GDM1 (cell line): ENCODE measurements at regions not wholly inside any gene's neighbourhood (a gene's known extent, or its start where the extent isn't known, plus 50 kb on each side); places are given as distances from the start of the nearest gene placed in this dataset.

Experiments used
- DNase-seq: peaks from one replicate; lab custom pipeline; 2025; lab: John Stamatoyannopoulos, UW

DNA sequence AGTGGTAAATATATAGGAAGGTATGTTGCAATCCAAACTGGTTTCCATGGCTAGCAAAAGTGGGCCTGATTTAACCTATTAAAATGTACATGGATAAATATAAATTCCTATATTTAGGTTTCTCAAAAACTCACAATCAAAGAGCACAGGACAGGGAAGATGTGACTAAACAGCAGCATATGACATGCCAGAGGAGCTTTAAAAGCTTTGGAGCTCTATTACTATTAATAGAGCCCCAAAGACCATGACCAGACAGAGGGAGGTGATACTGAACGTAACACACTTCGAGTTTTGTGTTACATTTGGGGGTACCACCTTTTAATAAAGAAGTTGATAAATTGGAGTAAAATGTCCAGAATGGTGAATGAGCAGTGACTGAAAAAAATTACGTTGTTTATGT lies 179.5 kb upstream of the SLC14A2 start:
- DNase-seq, result no peak

DNA sequence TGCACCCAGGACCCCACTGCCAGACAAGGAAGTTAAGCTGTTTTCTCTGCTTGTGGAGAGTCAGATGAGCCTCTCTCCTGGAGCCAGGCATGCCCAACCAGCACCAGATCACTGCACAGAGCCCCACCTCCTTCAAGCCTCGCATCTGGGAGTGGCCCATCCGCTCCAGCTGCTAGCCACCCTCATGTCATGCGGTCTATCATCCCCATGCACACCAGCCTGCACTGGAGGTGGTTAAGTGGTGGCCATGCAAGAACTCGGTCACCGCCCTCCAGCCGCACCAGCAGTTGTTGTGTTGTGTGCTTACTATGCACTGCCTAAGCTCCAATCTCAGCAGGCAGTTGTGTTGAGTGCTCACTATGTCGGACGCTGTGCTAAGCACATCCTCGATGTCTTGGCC lies 177.9 kb upstream of the SLC14A2 start:
- DNase-seq, result no peak

DNA sequence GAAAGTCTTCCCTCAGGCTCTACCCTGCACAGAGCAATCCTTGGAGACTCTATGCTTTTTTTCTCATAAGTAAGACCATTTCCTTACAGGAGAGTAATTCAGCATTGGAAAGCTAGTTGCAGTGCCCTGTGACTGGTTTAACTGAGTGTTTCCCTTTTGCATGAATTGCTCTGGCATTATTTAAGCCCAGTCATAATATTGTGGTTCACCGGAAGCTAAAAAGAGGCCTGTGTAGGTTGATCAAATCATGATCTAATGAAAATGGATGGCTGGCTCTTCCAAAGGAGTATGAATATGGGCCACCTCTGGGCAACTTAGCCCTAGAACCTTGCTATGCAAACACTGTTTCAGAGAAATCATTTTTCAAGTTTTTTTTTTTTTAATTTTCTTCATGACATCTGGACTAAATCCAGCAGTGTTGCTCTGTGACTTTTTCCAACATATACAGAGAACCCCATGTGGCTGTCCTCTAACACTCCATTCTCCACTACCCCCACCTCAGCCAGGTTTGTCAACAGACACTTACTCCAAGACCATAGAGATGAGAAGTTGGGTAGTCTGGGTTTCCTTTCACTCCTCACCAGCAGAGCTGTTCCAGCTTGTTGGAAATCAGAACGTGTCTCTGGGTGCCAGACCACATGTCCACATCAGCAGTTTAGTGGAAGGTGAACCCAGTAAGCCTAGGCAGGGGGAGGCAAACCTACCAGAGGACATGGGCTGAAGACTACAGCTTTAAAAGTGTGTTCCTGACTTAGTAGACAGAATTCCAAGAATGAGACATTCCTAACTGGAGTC lies 175.2 kb upstream of the SLC14A2 start:
- no peak for DNase-seq

DNA sequence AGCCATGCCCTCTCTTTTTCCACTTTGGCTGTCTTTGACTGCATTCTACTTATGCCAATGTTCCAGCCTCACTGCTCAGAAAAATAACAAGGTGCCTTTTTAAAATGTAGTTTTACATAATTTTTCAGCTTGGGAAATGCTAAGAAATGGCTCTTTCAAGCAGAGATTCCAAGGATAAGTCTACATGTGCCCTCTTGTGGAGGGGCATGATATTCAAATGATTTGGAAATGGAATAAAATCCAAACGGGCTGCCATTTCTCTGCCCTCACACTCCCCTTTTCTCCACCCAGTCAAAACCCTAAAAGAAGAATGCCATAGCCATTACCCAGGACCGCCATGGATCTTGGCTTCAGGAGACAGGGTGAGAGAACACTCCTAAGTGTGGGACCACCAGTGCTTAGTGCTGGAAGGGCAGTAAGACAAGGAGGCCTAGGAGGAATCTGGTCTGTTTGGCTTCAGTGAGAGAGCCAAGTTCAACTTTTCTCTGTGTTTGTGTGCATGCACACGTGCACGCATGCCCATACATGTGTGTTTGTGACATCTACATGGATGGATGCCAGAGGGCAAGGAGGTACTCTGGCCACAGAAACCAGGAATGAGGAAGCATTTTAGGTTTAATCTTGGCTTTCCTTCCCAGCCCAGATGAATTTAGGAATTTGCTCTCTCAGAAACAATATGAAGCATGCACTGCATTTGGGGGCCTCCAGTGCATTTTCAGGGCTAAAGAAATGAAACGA lies 174.0 kb upstream of the SLC14A2 start:
- DNase-seq, result no peak

DNA sequence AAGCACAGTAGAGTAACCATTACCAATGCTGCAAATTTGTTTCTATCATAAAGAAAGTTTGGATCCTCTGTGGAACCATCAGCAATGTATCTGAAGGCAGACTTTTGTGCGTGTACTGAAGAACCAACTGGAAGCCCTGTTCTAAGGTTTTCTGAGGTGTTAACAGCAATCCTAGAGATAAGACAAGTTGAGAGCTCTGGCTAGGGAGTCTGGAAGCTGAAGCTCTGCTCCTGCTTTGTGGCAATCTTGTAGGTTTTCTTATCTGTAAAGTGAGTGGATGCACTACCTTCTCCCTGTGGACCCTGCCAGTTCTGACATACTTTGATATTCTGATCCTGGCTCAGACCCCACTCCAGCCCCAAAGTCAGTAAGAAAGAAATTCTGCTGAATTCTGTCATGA lies 171.2 kb upstream of the SLC14A2 start:
- DNase-seq, result no peak

DNA sequence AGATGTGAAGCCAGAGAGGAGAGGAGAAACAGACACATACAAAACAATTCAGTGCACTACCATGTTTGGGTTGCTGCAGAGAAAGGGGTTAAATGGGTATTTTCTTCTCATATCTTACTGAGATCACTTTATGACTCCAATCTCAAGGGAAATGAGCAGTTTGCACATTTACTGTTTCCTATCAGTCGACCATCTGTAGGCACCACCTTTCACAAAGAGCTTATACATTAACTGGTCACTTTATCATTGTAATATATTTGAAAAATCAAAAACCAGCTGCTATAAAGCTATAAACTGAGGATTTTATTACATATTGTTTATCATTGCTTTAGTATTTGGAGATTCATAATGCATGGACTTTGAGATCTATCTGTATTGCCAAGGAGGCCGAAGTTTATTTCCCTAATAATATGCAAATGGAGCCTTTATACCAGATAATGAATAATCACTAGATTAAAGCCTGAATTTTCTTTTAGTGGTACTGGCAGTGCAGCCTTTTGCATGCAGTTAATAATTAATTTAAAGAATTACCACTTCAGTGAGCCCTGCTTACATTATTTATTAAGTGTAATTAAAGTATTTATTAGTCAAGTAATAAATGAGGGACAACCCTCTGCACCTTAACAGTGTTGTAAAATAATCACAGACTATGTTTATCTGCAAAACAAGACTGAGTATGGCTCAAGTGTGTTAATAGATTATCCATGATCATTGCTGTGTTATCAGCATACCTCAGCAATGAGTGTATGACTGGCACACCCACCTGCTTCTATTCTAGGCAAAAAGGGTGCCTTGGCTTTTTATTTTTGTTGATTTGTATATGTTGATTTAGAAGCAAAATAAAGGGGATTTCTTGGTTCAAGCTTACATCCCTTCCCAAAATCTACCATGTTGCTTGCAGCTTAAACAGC lies 167.7 kb upstream of the SLC14A2 start:
- DNase-seq, result no peak

DNA sequence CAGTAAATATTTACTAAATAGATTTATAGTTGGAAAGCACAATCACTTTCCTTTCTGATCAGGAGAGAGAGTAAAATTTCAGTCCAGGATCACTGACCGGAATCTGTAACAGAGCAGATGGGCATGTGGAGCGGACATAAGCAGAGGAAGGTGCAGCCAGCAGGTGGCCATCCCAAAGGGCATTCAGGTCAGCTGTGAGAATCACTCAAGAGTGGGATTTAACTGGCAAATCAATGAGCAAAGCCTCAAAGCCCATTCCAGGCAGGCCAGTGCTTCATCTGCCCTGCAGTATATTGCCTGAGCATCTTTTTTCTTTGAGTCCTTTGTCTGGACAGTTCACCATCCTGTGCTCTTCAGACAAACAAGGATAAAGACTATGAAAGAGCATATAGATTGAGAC lies 166.4 kb upstream of the SLC14A2 start:
- DNase-seq, result no peak

DNA sequence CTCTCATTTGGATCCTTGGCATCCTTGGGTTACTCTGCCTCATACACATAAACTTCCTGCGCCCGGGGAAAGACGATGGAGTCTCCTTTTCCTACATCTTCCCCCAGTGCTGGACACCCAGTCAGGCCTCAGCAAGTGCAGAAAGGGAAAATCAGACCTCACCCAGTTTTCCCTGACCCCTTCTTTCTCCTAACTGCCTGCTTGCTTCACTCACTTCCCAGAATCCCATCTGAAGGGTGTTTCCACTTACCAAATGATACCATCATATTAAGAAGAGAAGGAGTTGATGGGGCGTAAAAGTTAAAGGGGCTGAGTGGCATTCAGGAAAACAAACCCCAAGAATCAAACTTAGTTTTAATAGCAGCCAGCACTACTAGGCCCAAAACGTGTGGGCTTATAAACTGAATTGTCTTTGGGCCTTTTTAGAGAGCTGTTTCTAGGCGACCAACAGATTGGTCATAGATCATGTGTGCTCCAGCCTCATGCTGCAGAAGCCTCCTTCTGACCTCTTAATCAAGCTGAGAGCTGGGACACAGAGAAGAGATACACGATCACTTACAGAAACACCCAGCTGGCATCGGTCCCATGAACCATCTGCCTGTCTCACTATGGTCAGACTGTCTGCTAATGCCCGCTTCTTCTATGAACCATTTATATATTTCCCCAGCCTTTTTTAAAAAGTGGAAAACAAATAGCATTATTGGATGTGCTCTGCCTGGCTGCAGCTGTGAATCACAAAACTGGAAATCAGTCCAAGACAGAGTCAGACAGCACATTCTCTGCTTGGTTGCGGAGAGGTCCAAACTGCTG lies 165.7 kb upstream of the SLC14A2 start:
- no peak for DNase-seq

DNA sequence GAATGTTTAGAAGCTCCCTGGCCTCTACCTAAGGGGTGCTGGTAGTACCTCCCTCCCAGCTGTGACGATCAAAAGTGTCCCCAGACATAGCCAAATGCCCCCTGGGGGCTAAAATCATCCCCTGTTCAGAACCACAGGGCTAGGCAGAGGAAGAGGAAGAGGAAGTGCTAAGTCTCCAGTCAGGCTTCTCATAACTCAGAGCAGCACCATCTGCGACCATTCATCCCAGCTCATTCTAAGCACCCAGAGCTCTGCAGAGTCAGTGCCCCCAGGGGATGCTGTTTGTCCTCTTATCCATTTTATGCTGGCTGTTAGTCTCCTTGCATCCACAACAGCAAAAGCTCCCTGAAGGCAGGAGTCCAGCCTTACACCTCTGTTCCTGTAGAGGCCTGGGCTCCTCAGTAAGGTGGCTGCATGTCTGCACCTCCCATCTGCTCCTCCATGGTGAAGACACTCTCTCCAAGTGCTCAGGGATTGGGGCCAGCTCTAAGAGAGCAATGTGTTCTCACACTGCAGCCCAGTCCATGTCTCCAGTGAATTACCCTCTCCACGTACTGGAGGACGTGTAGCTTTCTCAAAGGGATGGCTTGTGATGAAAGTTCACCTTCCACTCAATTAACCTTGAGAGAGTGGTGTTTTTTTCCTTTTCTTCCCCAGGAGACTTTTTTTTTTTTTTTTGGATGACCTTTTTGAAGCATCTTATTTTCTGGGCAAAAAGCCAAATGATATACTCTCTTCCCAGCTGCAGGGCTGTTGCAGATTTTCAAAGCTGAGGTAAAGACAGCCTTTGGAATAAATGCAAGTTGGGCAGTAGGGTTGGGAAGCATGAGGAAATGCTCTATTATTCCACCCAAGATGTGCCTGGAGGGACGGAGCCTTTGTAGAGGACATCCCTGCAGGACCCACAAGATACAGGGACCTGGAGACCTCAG lies 158.9 kb upstream of the SLC14A2 start:
- peak; percentile 11 for DNase-seq

DNA sequence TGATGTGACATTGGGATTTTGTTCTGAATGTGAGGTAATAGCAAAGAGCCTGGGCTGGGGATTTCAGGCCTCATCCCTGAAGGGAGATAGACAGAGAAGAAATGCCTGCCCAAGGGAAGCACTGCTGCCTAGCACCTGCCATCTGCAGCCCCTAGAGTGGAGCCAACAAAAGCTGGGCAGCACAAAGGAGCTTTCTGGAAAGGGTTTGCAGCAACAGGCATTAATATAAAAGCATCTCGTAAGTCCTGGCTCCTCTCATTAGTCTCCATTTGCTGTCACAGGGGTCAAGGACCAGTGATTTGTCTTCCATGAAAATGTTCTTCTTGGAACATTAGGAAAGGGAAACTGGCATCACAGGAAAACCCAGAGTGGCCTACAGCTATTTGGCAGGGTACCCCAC lies 157.2 kb upstream of the SLC14A2 start:
- DNase-seq, result no peak

DNA sequence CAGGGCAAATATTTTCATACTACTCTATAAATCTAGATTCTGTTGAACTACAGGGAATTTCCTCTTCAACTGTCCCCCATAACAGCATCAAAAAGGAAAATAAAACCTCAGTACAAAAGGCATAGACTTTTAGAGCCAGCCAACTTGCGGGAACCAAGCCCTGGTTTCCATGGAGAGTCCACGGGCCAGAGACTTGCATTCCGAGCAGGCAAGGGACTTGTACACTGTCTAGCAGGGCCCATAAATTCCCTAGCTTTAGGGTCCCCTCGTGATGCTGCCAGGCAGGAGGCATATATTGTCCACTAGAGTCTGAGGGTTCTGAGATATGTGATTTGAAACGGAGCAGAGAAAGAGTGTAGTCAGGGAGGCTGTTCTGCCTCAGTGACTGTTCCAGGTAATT lies 153.1 kb upstream of the SLC14A2 start:
- no peak for DNase-seq

DNA sequence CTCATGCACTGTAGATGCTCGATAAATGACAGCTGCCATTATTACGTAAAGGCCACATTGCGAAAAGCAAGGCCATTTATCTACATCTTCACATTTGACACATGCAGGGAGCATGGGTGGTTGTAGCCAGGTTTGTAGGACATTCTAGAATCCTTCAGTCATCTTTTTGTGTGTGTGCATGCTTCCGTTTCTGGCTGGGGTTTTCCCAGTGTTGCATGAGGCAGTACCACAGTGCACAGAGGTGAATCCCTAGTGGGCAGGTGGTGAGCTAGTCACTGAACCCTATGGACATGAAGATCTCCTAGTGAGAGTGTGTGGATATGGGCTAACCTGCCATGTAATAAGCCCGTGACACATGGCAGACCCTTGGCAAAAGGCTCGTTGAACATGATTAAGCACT lies 151.8 kb upstream of the SLC14A2 start:
- DNase-seq, result no peak

DNA sequence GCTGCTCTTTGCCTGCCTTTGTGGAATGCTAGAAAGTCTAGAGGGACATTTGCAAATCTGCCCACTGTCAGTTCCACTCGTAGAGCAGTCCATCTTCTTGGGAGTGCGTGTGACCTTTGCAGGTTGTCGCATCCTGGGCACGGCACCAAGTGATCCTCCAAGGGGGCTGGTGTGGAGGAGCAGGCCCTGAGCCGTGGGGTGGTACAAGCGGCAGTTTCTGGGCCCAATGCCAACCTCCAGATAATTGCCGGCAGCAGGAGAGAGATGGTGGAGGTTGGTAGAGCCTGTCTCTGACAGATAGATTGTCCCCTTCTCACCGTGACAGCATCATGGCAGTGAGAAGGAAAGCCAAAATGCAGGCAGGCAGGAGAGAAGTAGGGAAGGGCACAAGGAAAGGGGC lies 150.7 kb upstream of the SLC14A2 start:
- no peak for DNase-seq

DNA sequence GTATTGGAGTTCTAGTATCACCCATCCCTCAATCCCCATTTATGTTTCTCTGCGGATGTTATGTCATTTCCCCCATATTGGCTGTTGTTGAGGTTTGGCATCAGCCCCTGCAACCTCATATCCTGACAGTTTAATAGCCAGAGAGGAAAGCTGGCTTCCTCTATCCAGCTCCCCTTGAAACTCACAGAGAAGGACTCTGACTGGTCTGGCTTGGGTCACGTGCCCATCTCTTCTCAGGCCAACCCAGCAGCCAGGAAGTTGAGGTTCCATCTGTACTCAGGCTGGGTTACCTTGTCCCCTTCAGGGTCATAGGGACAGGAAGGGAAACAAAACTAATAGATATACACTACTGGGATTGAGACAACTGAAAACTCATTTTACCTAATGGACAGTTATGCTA lies 148.0 kb upstream of the SLC14A2 start:
- peak; percentile 68 for DNase-seq

DNA sequence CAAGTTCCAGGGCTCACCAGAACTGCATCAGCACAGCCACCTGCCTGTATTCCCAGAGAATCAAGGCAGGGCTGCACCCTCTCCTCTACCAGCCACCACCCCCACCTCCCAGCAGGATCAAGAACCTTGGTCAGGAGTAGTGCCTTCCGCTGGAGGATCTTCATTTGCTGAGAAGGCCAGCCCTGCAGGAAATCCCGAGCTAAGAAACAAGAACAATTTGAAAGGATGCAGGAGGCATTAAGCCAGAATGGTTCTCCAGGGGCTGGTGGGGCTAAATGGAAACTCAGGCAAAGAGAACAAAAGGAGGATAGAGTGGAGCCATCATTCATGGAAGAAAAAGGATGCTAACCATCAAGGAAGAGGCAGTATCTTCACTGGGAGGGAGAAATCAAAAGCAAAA lies 147.3 kb upstream of the SLC14A2 start:
- no peak for DNase-seq

DNA sequence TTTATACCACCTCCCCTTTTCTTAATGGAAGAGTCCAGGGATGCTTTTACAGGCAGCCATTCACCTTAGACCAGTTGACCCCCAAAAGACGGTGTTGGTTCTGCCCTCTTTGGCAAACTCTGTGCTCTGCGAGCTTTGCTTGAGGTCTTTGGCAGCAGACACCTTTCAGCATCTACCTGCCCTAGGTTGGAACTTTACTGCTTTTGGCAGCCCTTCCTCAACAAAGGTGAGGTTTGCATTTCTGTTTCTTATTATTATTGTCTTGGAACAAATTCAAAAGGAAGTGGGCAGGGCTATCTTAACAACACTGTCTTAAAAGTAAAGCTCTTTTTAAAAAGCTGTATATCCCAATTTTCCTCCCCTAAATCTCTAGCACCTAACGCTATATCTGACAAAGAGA lies 136.4 kb upstream of the SLC14A2 start:
- DNase-seq, result no peak

DNA sequence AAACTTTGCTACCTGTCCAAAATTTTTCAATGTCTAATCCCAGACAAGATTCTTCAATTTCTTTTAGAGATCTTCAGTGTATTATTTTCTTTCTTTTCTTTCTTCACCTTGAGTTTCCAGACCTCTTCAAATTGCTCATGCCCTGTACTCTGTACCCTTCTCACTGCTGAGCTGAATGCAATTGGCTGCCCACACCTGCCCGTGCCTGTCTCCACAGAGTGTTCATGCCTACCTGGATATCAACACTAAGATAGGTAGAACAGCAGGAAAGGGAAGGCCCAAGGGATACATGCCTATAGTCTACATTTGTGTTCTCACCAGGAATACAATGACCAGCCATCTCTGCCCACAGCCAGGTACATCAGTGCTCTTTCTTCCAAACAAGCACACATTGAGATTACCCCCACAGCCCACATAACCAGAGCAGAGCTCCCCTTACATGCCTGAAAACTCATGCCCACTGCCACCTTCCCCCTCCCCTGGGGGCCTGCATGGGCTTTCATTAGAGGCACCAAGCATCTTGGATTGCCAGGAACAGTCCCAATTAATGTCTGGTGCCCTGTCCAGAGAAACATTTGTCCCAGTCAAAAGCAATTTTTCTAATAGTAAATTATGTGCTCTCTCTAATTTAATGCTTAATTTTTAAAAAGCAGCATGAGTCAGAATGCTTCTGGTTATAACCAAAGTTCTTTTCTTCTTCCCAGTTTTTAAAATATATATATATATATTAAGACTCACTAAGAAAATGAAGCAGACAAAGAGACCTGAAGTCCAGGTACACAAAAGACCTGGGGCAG lies 134.9 kb upstream of the SLC14A2 start:
- DNase-seq, result no peak

DNA sequence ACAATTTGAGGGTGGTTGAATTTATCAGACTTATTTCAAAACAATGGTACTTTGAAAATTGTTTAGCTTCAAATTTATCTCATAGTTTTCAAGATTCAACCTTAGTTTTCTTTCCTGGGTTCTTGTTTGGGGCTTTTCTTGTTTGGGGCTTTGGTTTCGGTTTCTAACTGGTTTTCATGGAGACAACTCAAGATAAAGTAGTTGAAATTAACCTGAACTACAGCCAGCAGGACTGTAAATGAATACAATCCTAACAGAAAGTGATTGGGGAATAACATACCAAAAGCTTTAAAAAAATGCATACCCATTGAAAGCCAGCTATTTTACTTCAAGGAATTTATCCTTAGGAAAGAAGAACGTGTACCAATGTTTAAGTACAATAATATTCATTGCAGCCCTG lies 133.5 kb upstream of the SLC14A2 start:
- no peak for DNase-seq

DNA sequence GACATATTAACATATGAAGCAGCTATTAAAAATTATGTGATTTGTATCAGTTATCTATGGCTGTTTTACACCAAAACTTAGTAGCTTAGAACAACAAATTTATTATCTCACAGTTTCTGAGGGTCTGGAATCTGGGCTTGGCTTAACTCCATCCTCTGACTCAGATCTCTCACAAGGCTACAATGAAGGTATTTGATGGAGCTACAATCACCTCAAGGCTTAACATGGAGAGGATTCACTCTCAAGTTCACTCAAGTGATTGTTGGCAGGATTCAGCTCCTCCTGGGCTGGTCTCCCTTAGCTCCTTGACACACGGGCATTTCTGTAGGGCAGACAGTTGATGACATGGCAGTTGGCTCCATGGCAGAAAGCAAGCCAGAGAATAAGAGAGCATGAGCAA lies 133.0 kb upstream of the SLC14A2 start:
- DNase-seq, result no peak

DNA sequence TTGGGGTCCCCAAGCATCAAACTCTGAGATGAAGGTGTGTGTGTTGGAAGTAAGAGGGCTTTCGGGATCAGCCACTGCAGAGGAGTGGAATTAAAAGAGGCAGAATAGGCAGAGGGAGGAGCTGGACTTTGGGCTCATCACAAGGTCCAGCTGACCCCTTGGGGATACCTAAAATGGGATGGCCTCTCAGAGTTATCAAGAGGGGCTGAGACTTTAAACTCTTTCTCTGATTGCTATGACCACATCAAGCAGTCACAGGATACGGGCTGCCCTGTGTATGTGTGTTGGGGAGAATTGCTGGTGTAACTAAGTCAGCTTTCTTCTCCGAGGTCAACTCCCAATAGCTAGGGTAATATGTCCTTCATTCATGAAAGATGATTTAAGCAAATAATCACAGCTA lies 127.7 kb upstream of the SLC14A2 start:
- no peak for DNase-seq
